Memory B cell (primary cell): ENCODE measurements at regions not wholly inside any gene's neighbourhood (a gene's known extent, or its start where the extent isn't known, plus 50 kb on each side); places are given as distances from the start of the nearest gene placed in this dataset.
"Not testable (repeated sequence)": the region's sequence is repeated elsewhere in the genome, so short reads cannot be mapped to it uniquely, and the experiment has no call there.

Source experiments
- ATAC-seq: fragments of 150-1000 bp; cut with Tn5 transposase; 2 replicates; pipeline ENCODE4 v1.10.0; 2021; ENCODE audit warnings: low read depth, mild to moderate bottlenecking, moderate library complexity
- DNase-seq, 2 donors: peaks; one replicate each; pipeline ENCODE4 v3.0.0; 2022; ENCODE audit warnings: low spot score in 2 of 2
- H3K27ac Mint-ChIP-seq: one replicate; pipeline ENCODE4 v1.8.0; 2022; ENCODE audit warnings: mild to moderate bottlenecking, moderate library complexity, mixed read lengths
- H3K27me3 Mint-ChIP-seq: one replicate; pipeline ENCODE4 v1.8.0; 2022; ENCODE audit warnings: mixed read lengths
- H3K36me3 Mint-ChIP-seq: one replicate; pipeline ENCODE4 v1.8.0; 2022; ENCODE audit warnings: mild to moderate bottlenecking, mixed read lengths
- H3K4me1 Mint-ChIP-seq: one replicate; pipeline ENCODE4 v1.8.0; 2022; ENCODE audit warnings: mixed read lengths
- H3K4me3 Mint-ChIP-seq: one replicate; pipeline ENCODE4 v1.8.0; 2022; ENCODE audit warnings: mild to moderate bottlenecking, moderate library complexity, mixed read lengths
- H3K9me3 Mint-ChIP-seq: one replicate; pipeline ENCODE4 v1.8.0; 2022; ENCODE audit warnings: mixed read lengths

DNA sequence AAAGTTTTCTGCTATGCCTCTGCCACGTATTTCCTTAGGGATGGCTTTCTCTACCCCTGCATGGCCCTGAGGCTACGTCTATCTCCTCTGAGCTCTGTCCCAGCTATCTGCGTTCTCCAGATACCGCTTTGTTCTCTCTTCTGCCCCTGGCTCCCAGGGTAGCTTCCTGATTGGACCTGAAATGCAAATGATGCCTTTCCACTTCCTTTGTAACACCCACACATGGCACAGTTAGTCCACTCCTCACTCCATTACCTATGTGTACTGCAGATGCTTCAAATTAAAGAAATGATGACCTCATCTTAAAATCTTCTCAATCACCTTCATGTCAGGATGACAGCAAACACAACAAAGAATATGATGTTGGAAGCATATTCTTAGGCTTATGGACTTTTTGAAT, 138.6 kb upstream of the POGK start:
- Mint-ChIP-seq H3K9me3 (no peaks in the 10 kb centered on the region), H3K27me3 (peaks cover 4% of the 10 kb centered on the region), H3K4me1 (peaks cover 3% of the 10 kb centered on the region), H3K27ac (no peak overlapping the region), H3K36me3 (no peaks in the 10 kb centered on the region), H3K4me3 (no peak overlapping the region)
- DNase-seq (no peak), ATAC-seq (no peak)

DNA sequence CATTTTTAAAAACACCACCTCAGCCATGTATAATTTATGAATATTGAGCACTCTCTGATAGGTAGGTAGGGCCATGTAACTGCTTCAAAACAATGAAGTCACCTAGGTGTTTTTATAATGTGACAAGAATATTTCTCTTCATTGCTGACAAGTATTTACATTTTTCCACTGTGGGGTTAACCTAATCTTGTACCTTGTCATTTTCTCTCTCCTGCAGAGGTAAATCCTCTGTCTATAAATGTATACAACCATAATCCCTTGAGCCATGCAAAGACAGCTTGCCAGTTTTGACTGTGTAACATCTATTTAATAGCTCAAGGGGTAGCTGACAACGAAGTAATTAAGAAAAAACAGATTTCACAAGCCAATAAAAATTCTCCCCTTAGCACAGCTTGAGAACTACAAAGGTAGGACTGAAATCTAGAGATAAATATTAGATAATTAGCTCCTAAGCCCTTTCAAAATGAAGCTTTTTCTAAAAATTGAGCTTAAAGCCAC, 137.6 kb upstream of the POGK start:
- peaks cover 4% of the 10 kb centered on the region for H3K27me3 Mint-ChIP-seq

DNA sequence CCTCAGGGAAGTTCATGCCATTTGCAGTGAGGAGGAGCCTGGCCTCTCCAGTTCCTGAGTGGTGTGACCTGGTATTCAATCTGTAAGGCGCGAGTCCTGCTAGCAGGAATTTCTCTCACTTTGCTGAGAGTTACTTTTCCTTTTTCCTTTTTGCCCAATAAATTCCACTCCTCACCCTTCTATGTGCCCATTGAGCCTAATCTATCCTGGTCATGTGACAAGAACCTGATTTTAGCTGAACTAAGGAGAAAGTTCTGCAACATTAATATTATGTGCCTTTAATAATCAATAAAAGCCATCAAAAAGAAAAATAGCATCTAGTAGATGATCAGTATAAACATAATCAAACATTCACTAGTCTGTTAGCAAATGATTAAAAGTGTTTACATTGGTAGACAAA, 136.1 kb upstream of the POGK start:
- Mint-ChIP-seq H3K4me3 (no peak overlapping the region), H3K27me3 (peaks cover 4% of the 10 kb centered on the region), H3K27ac (no peak overlapping the region), H3K9me3 (peaks cover 2% of the 10 kb centered on the region), H3K36me3 (no peaks in the 10 kb centered on the region), H3K4me1 (peaks cover 3% of the 10 kb centered on the region)
- no peak for ATAC-seq
- no peak for DNase-seq

More for the DNA sequence above, 137.6 kb upstream of the POGK start:
- Mint-ChIP-seq H3K4me1 (peaks cover 3% of the 10 kb centered on the region), H3K36me3 (no peaks in the 10 kb centered on the region), H3K27ac (no peak overlapping the region), H3K9me3 (peaks cover 2% of the 10 kb centered on the region), H3K4me3 (no peak overlapping the region)
- DNase-seq (no peak), ATAC-seq (no peak)

DNA sequence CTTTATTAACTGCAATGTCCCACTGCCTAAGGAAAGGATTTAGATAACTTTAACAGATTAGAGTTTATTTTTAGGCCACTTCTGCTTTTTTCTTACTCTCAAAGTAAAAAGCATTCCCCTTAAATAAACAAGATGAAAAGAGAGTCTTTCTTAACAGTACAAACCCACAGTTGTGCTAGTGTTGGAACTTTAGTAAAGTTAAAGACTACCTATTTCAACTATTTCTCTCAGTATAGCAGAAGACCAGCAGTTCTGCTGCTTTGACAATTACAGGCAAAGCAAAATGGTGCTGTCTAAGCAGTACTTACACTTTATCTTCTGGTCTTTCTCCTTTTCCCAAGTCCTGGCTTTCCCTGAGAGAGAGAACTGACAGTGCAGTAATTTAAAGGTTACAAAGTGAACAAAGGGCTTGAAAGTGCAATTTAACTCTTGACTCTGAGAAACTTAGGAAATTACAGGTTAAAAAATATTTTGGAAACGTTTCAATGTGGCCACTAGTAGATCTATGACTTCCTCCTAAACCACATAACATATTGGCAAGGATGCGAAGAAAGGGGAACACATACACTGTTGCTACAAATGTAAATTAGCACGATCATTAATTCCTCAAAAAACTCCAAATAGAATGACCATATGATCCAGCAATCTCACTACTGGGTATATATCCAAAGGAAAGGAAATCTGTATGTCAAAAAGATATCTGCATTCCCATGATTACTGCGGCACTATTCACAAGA, 135.4 kb upstream of the POGK start:
- DNase-seq: no peak

DNA sequence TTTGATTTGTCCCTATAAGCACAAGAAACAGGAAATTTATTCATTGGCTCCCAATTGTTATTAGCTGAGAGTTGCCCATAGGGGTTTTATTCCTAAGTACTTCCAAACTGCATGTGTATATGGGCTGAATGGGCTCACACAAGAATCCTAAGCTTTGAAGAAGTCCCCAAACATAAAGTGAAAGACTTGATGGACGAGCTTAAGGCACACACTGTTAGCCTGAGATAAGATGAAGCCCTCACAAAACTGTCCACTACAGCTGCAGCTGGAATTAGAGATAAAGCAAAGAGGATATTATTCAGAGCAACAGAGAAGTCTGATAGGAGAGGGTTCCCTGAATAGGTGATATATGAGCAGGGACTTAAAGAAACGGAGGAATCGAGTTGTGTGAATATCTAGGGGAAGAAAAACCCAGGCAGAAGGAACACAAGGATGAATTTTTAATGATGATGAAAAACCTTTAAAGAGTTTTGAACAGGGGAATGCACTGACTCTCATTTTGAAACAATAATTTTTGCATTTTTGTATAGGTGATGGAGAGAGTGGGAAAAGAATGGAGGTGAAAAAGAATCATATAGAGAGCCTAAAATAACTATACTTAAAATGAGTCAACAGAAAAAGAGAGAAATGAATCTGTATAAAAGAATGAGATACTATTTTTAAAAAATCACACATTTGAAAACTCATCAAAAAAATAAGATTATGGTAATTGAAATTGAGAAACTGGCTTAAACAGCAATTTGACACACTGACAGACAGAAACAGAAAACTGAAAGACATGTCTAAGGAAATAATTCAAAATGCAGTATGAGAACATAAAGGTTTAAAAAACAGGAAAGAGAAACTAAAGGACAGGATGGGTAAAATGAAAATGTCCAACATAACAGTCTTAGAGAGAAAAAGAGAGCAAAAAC, 133.6 kb upstream of the POGK start:
- Mint-ChIP-seq H3K36me3 (no peaks in the 10 kb centered on the region), H3K27ac (no peak overlapping the region), H3K27me3 (peaks cover 6% of the 10 kb centered on the region), H3K4me3 (no peak overlapping the region), H3K4me1 (peaks cover 2% of the 10 kb centered on the region), H3K9me3 (peaks cover 2% of the 10 kb centered on the region)
- DNase-seq (no peak), ATAC-seq (no peak)

More for the DNA sequence above, 135.4 kb upstream of the POGK start:
- Mint-ChIP-seq H3K36me3 (no peaks in the 10 kb centered on the region), H3K27ac (no peak overlapping the region), H3K27me3 (peaks cover 5% of the 10 kb centered on the region), H3K4me3 (no peak overlapping the region), H3K9me3 (peaks cover 2% of the 10 kb centered on the region), H3K4me1 (peaks cover 3% of the 10 kb centered on the region)
- no peak for ATAC-seq

DNA sequence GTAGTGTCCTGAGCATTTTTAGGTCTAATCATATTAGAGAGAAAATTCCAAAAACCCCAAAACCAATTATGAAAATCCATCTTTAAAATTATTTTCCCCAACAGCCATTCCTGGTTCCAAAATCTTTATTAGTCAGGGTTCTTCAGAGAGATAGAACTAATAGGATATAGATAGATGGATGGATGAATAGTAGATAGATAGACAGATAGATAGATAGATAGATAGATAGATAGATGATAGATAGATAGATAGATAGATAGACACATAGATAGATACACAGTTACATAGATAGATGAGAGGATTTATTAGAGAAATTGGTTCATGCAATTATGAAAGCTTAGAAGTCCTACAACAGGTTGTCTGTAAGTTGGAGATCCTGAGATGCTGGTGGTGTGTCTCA, 122.7 kb upstream of the POGK start:
- Mint-ChIP-seq H3K4me1 (no peaks in the 10 kb centered on the region), H3K4me3 (no peak overlapping the region), H3K27me3 (no peaks in the 10 kb centered on the region), H3K9me3 (peaks cover 2% of the 10 kb centered on the region), H3K27ac (no peak overlapping the region), H3K36me3 (no peaks in the 10 kb centered on the region)
- ATAC-seq (no peak), DNase-seq (no peak)

DNA sequence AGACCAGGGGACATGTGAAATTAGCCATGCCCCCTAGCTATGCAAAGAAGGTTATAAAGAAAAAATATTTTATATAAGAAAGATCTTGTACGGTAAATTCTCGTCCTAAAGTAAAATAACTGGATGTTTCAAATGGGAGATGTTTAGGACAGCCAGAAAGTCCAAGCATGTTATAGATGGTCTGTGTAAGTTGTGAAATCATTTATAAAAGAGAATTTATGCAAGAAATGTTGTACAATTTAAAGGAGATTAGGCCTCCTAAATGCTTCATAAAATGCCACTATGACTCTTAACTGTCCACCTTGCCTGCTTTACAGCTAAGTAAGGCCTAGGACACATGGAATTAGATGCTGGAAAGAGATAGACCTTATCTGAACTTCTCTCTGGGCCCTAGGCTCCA, 118.1 kb upstream of the POGK start:
- ATAC-seq (no peak), DNase-seq (no peak)
- Mint-ChIP-seq H3K36me3 (no peaks in the 10 kb centered on the region), H3K9me3 (no peaks in the 10 kb centered on the region), H3K27me3 (peaks cover 3% of the 10 kb centered on the region), H3K4me1 (no peaks in the 10 kb centered on the region), H3K4me3 (no peak overlapping the region), H3K27ac (no peak overlapping the region)

DNA sequence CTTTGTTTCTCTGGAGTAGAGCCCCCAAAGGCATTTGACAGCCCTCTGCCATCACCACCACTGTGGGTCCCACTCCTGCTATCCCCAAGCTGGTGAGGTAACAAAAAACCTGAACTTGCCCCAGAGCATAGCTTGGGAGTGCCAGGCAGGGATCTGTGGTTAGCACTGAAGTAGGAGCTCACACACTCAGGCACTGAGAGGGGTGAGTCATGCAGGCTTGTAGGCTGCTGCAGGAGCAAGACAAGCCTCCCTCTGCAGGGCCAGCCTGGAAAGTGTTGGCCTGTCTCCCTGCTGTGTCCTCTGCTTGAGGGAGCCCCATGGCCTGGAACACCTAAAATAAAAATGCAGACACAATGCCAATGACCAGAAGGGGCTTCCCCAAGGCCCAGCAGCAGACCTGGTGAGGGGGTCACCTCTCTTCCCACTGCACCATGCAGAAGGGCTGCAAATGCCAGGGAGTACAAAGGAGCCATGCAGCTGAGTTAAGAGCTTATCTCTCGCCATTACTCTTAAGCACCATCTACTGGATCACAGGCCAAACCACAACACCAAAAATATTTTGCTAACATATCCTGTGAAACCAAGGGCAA, 108.9 kb upstream of the POGK start:
- DNase-seq (no peak), ATAC-seq (no peak)
- Mint-ChIP-seq H3K9me3 (peaks cover 4% of the 10 kb centered on the region), H3K27ac (no peak overlapping the region), H3K4me3 (no peak overlapping the region), H3K4me1 (no peaks in the 10 kb centered on the region), H3K36me3 (no peaks in the 10 kb centered on the region), H3K27me3 (peaks cover 6% of the 10 kb centered on the region)

DNA sequence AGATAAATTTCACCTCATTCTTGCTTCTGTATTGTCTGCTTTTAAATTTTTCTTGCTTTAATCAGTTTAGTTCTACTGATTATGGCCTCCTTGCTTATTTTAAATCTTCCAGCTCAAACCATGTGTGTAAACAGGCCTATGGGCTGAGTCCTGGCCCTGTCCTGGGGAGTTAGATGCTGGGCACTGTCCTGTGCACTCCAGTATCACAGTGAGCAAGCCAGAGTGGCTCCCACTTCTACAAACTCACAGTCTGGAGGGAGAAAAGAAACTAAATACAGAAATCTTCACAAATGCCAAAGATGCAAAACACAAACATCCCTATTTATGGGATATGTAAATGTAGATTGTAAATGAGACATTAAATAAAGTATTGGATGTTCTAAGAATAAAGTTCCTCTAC, 101.1 kb upstream of the POGK start:
- H3K4me3 Mint-ChIP-seq: no peak overlapping the region
- H3K9me3 Mint-ChIP-seq: peaks cover 3% of the 10 kb centered on the region
- no peaks in the 10 kb centered on the region for H3K36me3 Mint-ChIP-seq
- no peaks in the 10 kb centered on the region for H3K4me1 Mint-ChIP-seq
- peaks cover 9% of the 10 kb centered on the region for H3K27me3 Mint-ChIP-seq
- DNase-seq (no peak), ATAC-seq (no peak)
- no peak overlapping the region for H3K27ac Mint-ChIP-seq

DNA sequence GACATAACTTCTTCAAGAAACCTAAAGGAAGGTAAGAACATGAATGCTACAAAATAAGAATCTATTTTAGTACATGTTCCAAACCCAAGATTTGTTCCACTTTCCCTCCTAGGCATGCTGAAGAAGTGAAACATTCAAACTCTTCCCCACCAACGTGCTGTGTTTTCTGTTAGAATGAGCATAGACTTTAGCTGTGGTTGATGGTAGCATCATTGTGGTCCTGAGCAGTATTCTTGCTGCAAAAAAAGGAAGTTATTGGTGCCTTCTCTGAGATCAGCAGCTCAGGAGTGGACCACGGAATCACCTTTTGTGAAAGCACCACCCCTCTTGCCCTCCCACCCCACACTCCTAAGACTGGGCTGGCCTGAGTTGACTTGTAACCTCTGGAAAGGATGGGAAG, 100.4 kb upstream of the POGK start:
- Mint-ChIP-seq H3K9me3 (peaks cover 3% of the 10 kb centered on the region), H3K4me1 (no peaks in the 10 kb centered on the region), H3K36me3 (no peaks in the 10 kb centered on the region), H3K27me3 (peaks cover 9% of the 10 kb centered on the region), H3K4me3 (no peak overlapping the region), H3K27ac (no peak overlapping the region)
- ATAC-seq: no peak
- DNase-seq: no peak

DNA sequence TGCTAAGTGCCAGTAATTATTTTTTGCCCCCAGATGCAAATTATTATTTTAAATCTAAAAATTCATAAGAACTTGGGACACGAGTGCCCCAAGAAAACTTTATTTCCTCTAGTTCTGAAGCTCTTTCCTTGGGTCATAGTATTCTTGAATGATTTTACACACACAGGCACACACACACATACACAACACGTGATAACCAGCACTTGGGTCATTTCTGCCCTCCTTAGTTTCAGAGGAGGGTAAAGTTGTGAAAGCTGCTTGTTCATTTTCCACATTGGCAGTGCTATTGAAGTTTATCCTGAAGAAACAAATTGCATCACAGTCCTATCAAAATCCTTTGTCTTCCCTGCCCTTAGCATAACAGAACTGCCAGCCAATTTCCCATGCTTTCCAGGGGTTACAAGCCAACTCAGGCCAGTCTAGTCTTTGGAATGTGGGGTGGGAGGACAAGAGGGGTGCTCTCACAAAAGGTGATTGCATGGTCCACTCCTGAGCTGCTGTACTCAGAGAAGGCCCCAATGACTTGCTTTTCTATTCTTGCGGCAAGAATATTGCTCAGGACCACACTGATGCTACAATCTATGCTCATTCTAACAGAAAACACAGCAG, 98.5 kb upstream of the POGK start:
- H3K36me3 Mint-ChIP-seq: peaks cover 2% of the 10 kb centered on the region
- H3K27ac Mint-ChIP-seq: no peak overlapping the region
- ATAC-seq: no peak
- H3K4me1 Mint-ChIP-seq: no peaks in the 10 kb centered on the region
- DNase-seq: no peak
- H3K9me3 Mint-ChIP-seq: peaks cover 10% of the 10 kb centered on the region
- H3K4me3 Mint-ChIP-seq: no peak overlapping the region
- peaks cover 7% of the 10 kb centered on the region for H3K27me3 Mint-ChIP-seq

DNA sequence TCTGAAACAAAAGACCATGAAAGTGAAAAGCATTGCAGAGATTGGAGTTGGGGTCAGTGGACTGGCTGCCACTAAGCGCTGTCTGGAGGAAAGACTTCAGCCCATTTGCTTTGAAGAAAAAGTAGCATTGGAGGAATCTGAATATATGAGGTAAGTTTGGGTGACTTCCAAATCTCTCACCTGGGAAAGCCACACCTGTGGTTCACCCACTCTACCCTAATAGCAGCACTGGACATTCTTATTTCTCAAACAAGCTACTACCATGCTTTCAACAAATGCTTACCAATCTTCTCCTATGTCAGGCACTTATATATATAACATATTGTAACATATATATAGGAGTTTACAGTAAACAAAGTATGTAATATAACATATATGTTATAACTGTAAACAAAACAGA, 76.0 kb upstream of the POGK start:
- no peak overlapping the region for H3K4me3 Mint-ChIP-seq
- no peak overlapping the region for H3K27ac Mint-ChIP-seq
- DNase-seq: no peak
- H3K4me1 Mint-ChIP-seq: no peaks in the 10 kb centered on the region
- ATAC-seq: no peak
- H3K9me3 Mint-ChIP-seq: no peaks in the 10 kb centered on the region
- H3K36me3 Mint-ChIP-seq: no peaks in the 10 kb centered on the region
- no peaks in the 10 kb centered on the region for H3K27me3 Mint-ChIP-seq

DNA sequence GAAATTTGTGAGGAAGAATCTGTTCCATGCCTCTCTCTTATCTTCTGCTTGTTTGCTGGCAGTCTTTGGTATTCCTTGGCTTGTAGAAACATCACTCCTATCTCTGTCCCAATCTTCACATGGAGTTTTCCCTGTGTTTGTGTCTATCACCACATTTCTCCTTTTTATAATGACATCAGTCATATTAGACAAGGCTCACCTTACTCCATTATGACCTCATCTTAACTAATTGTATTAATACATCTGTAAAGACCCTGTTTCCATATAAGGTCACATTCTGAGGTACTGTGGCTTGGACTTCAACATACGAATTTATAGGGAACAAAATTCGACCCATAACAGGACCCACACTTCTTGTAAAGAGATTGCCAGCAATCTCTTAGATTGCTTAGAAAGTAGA, 72.3 kb upstream of the POGK start:
- Mint-ChIP-seq H3K4me3 (no peak overlapping the region), H3K36me3 (no peaks in the 10 kb centered on the region), H3K27ac (no peak overlapping the region), H3K4me1 (no peaks in the 10 kb centered on the region), H3K9me3 (peaks cover 9% of the 10 kb centered on the region), H3K27me3 (no peaks in the 10 kb centered on the region)
- no peak for DNase-seq
- ATAC-seq: no peak

DNA sequence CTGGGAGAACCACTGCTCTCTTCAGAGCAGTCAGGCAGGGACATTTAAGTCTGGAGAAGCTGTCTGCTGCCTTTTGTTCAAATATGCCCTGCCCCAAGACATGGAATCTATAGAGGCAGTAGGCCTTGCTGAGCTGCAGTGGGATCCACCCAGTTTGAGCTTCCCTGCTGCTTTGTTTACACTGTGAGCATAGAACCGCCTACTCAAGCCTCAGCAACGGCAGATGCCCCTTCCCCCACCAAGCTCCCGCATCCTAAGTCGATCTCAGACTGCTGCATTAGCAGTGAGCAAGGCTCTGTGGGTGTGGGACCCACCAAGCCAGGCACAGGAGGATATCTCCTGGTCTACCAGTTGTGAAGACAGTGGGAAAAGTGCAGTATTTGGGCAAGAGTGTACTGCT, 54.6 kb upstream of the POGK start:
- H3K4me1 Mint-ChIP-seq: not testable (repeated sequence)

More for the DNA sequence above, 54.6 kb upstream of the POGK start:
- not testable (repeated sequence) for H3K27ac Mint-ChIP-seq, DNase-seq, H3K9me3 Mint-ChIP-seq, H3K4me3 Mint-ChIP-seq, ATAC-seq, H3K36me3 Mint-ChIP-seq
- peaks cover 16% of the 10 kb centered on the region for H3K27me3 Mint-ChIP-seq
